Ovary (tissue), 3 donors: ENCODE measurements at regions not wholly inside any gene's neighbourhood (a gene's known extent, or its start where the extent isn't known, plus 50 kb on each side); places are given as distances from the start of the nearest gene placed in this dataset.

Experiments used
- CTCF ChIP-seq, 3 donors: fragments of 450-650 bp in 2 of 3; fragments of 200-600 bp in 1 of 3; IDR thresholded peaks; one replicate each; pipeline versions ENCODE4 v1.5.1 to v1.8.0; 2016 to 2022; ENCODE audit warnings: antibody characterized with exemption in 3 of 3, mild to moderate bottlenecking in 1 of 3
- POLR2A ChIP-seq: fragments of 450-650 bp; IDR thresholded peaks from one replicate; pipeline ENCODE4 v1.6.1; 2017; ENCODE audit warnings: antibody characterized with exemption, mild to moderate bottlenecking, moderate library complexity
- donor health status: DM: no; HTN: no; CAD: no.

GRCh38 chr4:77264826-77265225 is 107.8 kb downstream of the CCNG2 start:
- TF ChIP-seq CTCF (IDR thresholded peaks at IDR 0.05), result no peak
- no peak for TF ChIP-seq POLR2A
